ENCODE measurements at regions not wholly inside any gene's neighbourhood (a gene's known extent, or its start where the extent isn't known, plus 50 kb on each side); places are given as distances from the start of the nearest gene placed in this dataset.

- no peak overlapping the region for H2AFZ ChIP-seq (ENCODE audit: low read length)
- no peak for DNase-seq
- no peaks in the 10 kb centered on the region for H3K4me1 ChIP-seq (ENCODE audit: low read length)
- no peaks in the 10 kb centered on the region for H3K36me3 ChIP-seq (replicated peaks; ENCODE audit: insufficient read depth, low read length)
- no peak overlapping the region for H3K9ac ChIP-seq (ENCODE audit: low read length)
- no peaks in the 10 kb centered on the region for H3K9me3 ChIP-seq (replicated peaks; ENCODE audit: insufficient read depth, low read length)
- no peaks in the 10 kb centered on the region for H4K20me1 ChIP-seq (ENCODE audit: insufficient read depth, low read length)
- H3K4me2 ChIP-seq (ENCODE audit: low read depth, low read length): no peak overlapping the region
- no peak for TF ChIP-seq EZH2phosphoT487 (IDR thresholded peaks at IDR 0.05; ENCODE audit: low read length)
- TF ChIP-seq, protein P1, sequence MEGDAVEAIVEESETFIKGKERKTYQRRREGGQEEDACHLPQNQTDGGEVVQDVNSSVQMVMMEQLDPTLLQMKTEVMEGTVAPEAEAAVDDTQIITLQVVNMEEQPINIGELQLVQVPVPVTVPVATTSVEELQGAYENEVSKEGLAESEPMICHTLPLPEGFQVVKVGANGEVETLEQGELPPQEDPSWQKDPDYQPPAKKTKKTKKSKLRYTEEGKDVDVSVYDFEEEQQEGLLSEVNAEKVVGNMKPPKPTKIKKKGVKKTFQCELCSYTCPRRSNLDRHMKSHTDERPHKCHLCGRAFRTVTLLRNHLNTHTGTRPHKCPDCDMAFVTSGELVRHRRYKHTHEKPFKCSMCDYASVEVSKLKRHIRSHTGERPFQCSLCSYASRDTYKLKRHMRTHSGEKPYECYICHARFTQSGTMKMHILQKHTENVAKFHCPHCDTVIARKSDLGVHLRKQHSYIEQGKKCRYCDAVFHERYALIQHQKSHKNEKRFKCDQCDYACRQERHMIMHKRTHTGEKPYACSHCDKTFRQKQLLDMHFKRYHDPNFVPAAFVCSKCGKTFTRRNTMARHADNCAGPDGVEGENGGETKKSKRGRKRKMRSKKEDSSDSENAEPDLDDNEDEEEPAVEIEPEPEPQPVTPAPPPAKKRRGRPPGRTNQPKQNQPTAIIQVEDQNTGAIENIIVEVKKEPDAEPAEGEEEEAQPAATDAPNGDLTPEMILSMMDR (IDR thresholded peaks at IDR 0.05; ENCODE audit: low read length): no peak
- TF ChIP-seq EZH2 (optimal IDR thresholded peaks at IDR 0.05; ENCODE audit: low read depth, low read length): no peak
- no peak overlapping the region for H3K4me3 ChIP-seq (ENCODE audit: low read length)
- no peak overlapping the region for H3K27ac ChIP-seq (ENCODE audit: low read length)
- H3K79me2 ChIP-seq (ENCODE audit: low read length): no peaks in the 10 kb centered on the region
- no peaks in the 10 kb centered on the region for H3F3A ChIP-seq (ENCODE audit: insufficient read depth, low read length)
- H3K9me2 ChIP-seq (replicated peaks; ENCODE audit: insufficient read depth, low read length): no peaks in the 10 kb centered on the region
- no peaks in the 10 kb centered on the region for H3K27me3 ChIP-seq (replicated peaks; ENCODE audit: insufficient read depth, low read length)
Observed at GRCh38 chr6:128655978-128656498, 135.6 kb upstream of the PTPRK start.

DNA sequence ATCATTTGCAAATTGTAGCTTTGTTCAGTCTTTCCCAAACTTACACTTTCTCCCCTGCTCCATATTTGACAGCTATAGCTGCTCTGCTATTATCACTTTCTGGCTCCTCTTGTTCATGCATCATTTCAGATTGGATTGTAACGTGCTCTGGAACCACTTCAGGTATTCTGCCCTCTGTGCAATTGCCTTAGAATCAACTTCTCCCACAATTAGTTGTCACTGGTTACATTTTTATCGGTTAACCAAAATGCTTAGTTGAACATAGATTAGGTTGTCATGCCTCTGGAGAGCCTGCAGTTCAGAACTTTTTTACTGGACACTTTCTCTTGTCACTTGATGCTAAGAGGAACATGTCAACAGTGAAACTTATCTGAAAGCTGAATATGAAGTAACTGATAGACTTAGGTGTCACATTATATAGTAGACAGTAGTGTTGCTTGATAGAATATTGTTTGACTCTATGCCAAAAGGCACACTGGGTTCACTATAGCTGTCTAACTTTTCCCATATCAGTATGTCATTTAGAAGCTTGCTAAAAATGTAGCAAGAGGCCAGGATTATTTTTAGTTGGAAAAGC, 127.7 kb upstream of the PTPRK start:
- H3K9me2 ChIP-seq (replicated peaks; ENCODE audit: insufficient read depth, low read length): no peaks in the 10 kb centered on the region
- H4K20me1 ChIP-seq (ENCODE audit: insufficient read depth, low read length): no peaks in the 10 kb centered on the region
- TF ChIP-seq EZH2 (optimal IDR thresholded peaks at IDR 0.05; ENCODE audit: low read depth, low read length) (no peak), EZH2phosphoT487 (IDR thresholded peaks at IDR 0.05; ENCODE audit: low read length) (no peak)
- TF ChIP-seq, protein P1 (IDR thresholded peaks at IDR 0.05; ENCODE audit: low read length): no peak
- no peaks in the 10 kb centered on the region for H3F3A ChIP-seq (ENCODE audit: insufficient read depth, low read length)
- no peak overlapping the region for H3K27ac ChIP-seq (ENCODE audit: low read length)
- no peaks in the 10 kb centered on the region for H3K9me3 ChIP-seq (replicated peaks; ENCODE audit: insufficient read depth, low read length)
- no peak for DNase-seq
- H3K4me2 ChIP-seq (ENCODE audit: low read depth, low read length): no peak overlapping the region
- H3K9ac ChIP-seq (ENCODE audit: low read length): no peak overlapping the region
- no peaks in the 10 kb centered on the region for H3K36me3 ChIP-seq (replicated peaks; ENCODE audit: insufficient read depth, low read length)
- H2AFZ ChIP-seq (ENCODE audit: low read length): no peak overlapping the region
- H3K4me3 ChIP-seq (ENCODE audit: low read length): no peak overlapping the region
- H3K4me1 ChIP-seq (ENCODE audit: low read length): no peaks in the 10 kb centered on the region
- no peaks in the 10 kb centered on the region for H3K27me3 ChIP-seq (replicated peaks; ENCODE audit: insufficient read depth, low read length)
- no peaks in the 10 kb centered on the region for H3K79me2 ChIP-seq (ENCODE audit: low read length)

GRCh38 chr6:128642132-128642531, 121.7 kb upstream of the PTPRK start:
- Histone ChIP-seq H4K20me1 (ENCODE audit: insufficient read depth, low read length) (no peaks in the 10 kb centered on the region), H3K9ac (ENCODE audit: low read length) (no peak overlapping the region), H3K4me2 (ENCODE audit: low read depth, low read length) (no peak overlapping the region), H3K27ac (ENCODE audit: low read length) (no peak overlapping the region), H3F3A (ENCODE audit: insufficient read depth, low read length) (no peaks in the 10 kb centered on the region), H3K4me3 (ENCODE audit: low read length) (no peak overlapping the region), H3K9me3 (replicated peaks; ENCODE audit: insufficient read depth, low read length) (no peaks in the 10 kb centered on the region; the same call in 1 of the 2 replicates), H3K27me3 (replicated peaks; ENCODE audit: insufficient read depth, low read length) (no peaks in the 10 kb centered on the region), H3K79me2 (ENCODE audit: low read length) (no peaks in the 10 kb centered on the region), H3K4me1 (ENCODE audit: low read length) (no peaks in the 10 kb centered on the region), H2AFZ (ENCODE audit: low read length) (no peak overlapping the region), H3K9me2 (replicated peaks; ENCODE audit: insufficient read depth, low read length) (no peaks in the 10 kb centered on the region), H3K36me3 (replicated peaks; ENCODE audit: insufficient read depth, low read length) (no peaks in the 10 kb centered on the region)
- TF ChIP-seq EZH2phosphoT487 (IDR thresholded peaks at IDR 0.05; ENCODE audit: low read length): no peak
- no peak for DNase-seq

DNA sequence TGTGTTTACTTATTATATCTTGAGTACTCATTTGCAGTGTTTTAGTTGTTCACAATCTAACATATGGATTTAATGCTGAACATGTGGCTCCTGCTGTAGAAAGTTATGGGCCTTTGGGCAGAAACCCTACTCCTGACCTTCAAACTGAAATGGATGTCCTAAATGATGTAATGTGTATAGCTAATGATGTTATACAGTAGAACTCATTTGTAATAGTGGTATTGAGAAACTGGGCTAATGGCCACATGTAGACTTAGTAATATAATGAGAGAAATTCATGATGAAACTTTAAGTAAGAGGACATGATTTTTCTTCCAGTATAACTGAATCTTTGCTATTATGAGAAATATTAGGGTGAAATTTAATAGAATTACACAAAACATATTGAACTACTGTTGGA, 121.3 kb upstream of the PTPRK start:
- Histone ChIP-seq H3K4me2 (ENCODE audit: low read depth, low read length) (no peak overlapping the region), H3K27me3 (replicated peaks; ENCODE audit: insufficient read depth, low read length) (no peaks in the 10 kb centered on the region), H3K4me1 (ENCODE audit: low read length) (no peaks in the 10 kb centered on the region), H3K79me2 (ENCODE audit: low read length) (no peaks in the 10 kb centered on the region), H3K27ac (ENCODE audit: low read length) (no peak overlapping the region), H3K9me3 (replicated peaks; ENCODE audit: insufficient read depth, low read length) (no peaks in the 10 kb centered on the region; the same call in 1 of the 2 replicates), H3K9ac (ENCODE audit: low read length) (no peak overlapping the region), H4K20me1 (ENCODE audit: insufficient read depth, low read length) (no peaks in the 10 kb centered on the region), H3F3A (ENCODE audit: insufficient read depth, low read length) (no peaks in the 10 kb centered on the region), H3K4me3 (ENCODE audit: low read length) (no peak overlapping the region), H3K9me2 (replicated peaks; ENCODE audit: insufficient read depth, low read length) (no peaks in the 10 kb centered on the region), H2AFZ (ENCODE audit: low read length) (no peak overlapping the region), H3K36me3 (replicated peaks; ENCODE audit: insufficient read depth, low read length) (no peaks in the 10 kb centered on the region)
- no peak for DNase-seq
- no peak for TF ChIP-seq EZH2phosphoT487 (IDR thresholded peaks at IDR 0.05; ENCODE audit: low read length)
- TF ChIP-seq, protein P1 (IDR thresholded peaks at IDR 0.05; ENCODE audit: low read length): no peak
- TF ChIP-seq EZH2 (optimal IDR thresholded peaks at IDR 0.05; ENCODE audit: low read depth, low read length): no peak

All from MM.1S (cell line).